HEK293 (cell line): ENCODE measurements at regions not wholly inside any gene's neighbourhood (a gene's known extent, or its start where the extent isn't known, plus 50 kb on each side); places are given as distances from the start of the nearest gene placed in this dataset.

ENCODE experiments used
- GLIS1 ChIP-seq: fragments of 450-650 bp; formaldehyde crosslinking; IDR thresholded peaks from 2 replicates; pipeline ENCODE4 v1.5.1; 2016; ENCODE audit warnings: missing biosample characterization, missing genetic modification characterization
- TRIM28 ChIP-seq: IDR thresholded peaks from 2 replicates; pipeline ENCODE4 v1.6.1; 2011; ENCODE audit warnings: low read length, control low read depth, borderline replicate concordance
- ZNF121 ChIP-seq: fragments of 450-650 bp; formaldehyde crosslinking; IDR thresholded peaks from 2 replicates; pipeline ENCODE4 v1.5.1; 2016; ENCODE audit warnings: missing biosample characterization, missing genetic modification characterization
- ZNF311 ChIP-seq: fragments of 450-650 bp; formaldehyde crosslinking; IDR thresholded peaks from 2 replicates; pipeline ENCODE4 v1.5.1; 2017; ENCODE audit warnings: missing biosample characterization, missing genetic modification characterization, borderline replicate concordance
- ZNF423 ChIP-seq: fragments of 450-650 bp; formaldehyde crosslinking; IDR thresholded peaks from 2 replicates; pipeline ENCODE4 v1.5.1; 2016; ENCODE audit warnings: missing biosample characterization, missing genetic modification characterization
- ZNF561 ChIP-seq: fragments of 450-650 bp; IDR thresholded peaks from 2 replicates; pipeline ENCODE4 v1.5.1; 2018; ENCODE audit warnings: missing biosample characterization, missing genetic modification characterization, borderline replicate concordance
- ZNF621 ChIP-seq: fragments of 450-650 bp; formaldehyde crosslinking; IDR thresholded peaks from 2 replicates; pipeline ENCODE4 v1.5.1; 2017; ENCODE audit warnings: missing biosample characterization, missing genetic modification characterization
- ZNF670 ChIP-seq: fragments of 450-650 bp; formaldehyde crosslinking; IDR thresholded peaks from 2 replicates; pipeline ENCODE4 v1.5.1; 2016; ENCODE audit warnings: missing biosample characterization, missing genetic modification characterization, low read depth
- ZNF792 ChIP-seq: fragments of 450-650 bp; formaldehyde crosslinking; IDR thresholded peaks from 2 replicates; pipeline ENCODE4 v1.5.1; 2016; ENCODE audit warnings: missing biosample characterization, missing genetic modification characterization
- TF ChIP-seq, protein P1 (sequence below): fragments of 450-650 bp; formaldehyde crosslinking; IDR thresholded peaks from 2 replicates; pipeline ENCODE4 v1.5.1; 2016; ENCODE audit warnings: missing biosample characterization, missing genetic modification characterization
- TF ChIP-seq, protein P2 (sequence below): fragments of 450-650 bp; formaldehyde crosslinking; IDR thresholded peaks from 2 replicates; pipeline ENCODE4 v1.5.1; 2016; ENCODE audit warnings: missing biosample characterization, missing genetic modification characterization
- TF ChIP-seq, protein P3 (sequence below): fragments of 450-650 bp; formaldehyde crosslinking; IDR thresholded peaks from 2 replicates; pipeline ENCODE4 v1.5.1; 2016; ENCODE audit warnings: missing biosample characterization, missing genetic modification characterization

DNA sequence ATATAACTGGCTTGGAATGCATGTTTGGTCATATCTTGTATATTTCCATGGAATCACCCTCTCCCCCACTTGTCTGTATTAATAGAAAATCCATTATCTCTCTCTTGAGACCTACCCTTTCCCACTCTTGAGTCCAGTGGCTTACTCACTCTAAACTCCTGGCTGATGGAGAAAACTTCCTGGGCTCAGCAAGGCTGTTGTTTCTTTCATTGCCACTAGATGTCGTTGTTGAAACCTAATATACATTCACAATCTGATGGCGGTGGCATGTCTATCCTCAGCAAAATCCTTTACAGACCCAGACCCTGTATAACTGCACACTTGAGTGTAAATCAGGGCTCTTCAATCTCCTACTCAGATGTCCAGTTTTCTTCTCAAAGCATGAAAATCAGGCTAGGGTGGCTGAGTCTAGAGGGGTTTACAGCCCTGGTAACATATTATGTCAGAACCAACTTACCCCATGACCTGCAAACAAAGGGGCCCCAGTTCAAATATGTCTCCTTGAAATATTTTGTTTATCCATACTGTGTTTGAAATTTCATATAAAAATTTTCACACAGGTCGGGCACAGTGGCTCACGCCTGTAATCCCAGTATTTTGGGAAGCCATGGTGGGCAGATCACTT is 70.0 kb upstream of the FAM241A start:
- TF ChIP-seq ZNF670 (tag by site-specific recombination): no peak
- TF ChIP-seq ZNF121 (tag by site-specific recombination): no peak
- TF ChIP-seq GLIS1 (tag by site-specific recombination): no peak
- TF ChIP-seq, protein P1, sequence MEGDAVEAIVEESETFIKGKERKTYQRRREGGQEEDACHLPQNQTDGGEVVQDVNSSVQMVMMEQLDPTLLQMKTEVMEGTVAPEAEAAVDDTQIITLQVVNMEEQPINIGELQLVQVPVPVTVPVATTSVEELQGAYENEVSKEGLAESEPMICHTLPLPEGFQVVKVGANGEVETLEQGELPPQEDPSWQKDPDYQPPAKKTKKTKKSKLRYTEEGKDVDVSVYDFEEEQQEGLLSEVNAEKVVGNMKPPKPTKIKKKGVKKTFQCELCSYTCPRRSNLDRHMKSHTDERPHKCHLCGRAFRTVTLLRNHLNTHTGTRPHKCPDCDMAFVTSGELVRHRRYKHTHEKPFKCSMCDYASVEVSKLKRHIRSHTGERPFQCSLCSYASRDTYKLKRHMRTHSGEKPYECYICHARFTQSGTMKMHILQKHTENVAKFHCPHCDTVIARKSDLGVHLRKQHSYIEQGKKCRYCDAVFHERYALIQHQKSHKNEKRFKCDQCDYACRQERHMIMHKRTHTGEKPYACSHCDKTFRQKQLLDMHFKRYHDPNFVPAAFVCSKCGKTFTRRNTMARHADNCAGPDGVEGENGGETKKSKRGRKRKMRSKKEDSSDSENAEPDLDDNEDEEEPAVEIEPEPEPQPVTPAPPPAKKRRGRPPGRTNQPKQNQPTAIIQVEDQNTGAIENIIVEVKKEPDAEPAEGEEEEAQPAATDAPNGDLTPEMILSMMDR (tag by site-specific recombination): 0 out of 2 replicates have a peak, but pooled peaks have one; percentile 15
- TF ChIP-seq, protein P2, sequence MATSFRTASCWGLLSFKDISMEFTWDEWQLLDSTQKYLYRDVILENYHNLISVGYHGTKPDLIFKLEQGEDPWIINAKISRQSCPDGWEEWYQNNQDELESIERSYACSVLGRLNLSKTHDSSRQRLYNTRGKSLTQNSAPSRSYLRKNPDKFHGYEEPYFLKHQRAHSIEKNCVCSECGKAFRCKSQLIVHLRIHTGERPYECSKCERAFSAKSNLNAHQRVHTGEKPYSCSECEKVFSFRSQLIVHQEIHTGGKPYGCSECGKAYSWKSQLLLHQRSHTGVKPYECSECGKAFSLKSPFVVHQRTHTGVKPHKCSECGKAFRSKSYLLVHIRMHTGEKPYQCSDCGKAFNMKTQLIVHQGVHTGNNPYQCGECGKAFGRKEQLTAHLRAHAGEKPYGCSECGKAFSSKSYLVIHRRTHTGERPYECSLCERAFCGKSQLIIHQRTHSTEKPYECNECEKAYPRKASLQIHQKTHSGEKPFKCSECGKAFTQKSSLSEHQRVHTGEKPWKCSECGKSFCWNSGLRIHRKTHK (tag by site-specific recombination): no peak
- TF ChIP-seq ZNF311 (tag by site-specific recombination): no peak
- TF ChIP-seq ZNF621: no peak
- TF ChIP-seq ZNF423 (tag by site-specific recombination): no peak
- no peak for TF ChIP-seq ZNF561
- no peak for TF ChIP-seq ZNF792 (tag by site-specific recombination)
- no peak for TF ChIP-seq TRIM28
- TF ChIP-seq, protein P3, sequence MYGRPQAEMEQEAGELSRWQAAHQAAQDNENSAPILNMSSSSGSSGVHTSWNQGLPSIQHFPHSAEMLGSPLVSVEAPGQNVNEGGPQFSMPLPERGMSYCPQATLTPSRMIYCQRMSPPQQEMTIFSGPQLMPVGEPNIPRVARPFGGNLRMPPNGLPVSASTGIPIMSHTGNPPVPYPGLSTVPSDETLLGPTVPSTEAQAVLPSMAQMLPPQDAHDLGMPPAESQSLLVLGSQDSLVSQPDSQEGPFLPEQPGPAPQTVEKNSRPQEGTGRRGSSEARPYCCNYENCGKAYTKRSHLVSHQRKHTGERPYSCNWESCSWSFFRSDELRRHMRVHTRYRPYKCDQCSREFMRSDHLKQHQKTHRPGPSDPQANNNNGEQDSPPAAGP (tag by site-specific recombination): no peak
